HG03575 (cell line): ENCODE measurements at regions not wholly inside any gene's neighbourhood (a gene's known extent, or its start where the extent isn't known, plus 50 kb on each side); places are given as distances from the start of the nearest gene placed in this dataset.
"Not testable (repeated sequence)": the region's sequence is repeated elsewhere in the genome, so short reads cannot be mapped to it uniquely, and the experiment has no call there.

Experiments
- ATAC-seq: cut with Tn5 transposase; IDR thresholded peaks from one replicate; pipeline ENCODE4 v1.9.1; 2021; ENCODE audit not compliant: unreplicated experiment, insufficient number of reproducible peaks, low FRiP score; ENCODE audit errors: extremely low read depth

- no peak for ATAC-seq
These were observed 53.7 kb upstream of the OTOGL start for GRCh38 chr12:80045594-80045993.

- no peak for ATAC-seq
These were observed 54.7 kb upstream of the OTOGL start for GRCh38 chr12:80044694-80045046.

GRCh38 chr12:80041692-80042091 lies 57.6 kb upstream of the OTOGL start:
- no peak for ATAC-seq

DNA sequence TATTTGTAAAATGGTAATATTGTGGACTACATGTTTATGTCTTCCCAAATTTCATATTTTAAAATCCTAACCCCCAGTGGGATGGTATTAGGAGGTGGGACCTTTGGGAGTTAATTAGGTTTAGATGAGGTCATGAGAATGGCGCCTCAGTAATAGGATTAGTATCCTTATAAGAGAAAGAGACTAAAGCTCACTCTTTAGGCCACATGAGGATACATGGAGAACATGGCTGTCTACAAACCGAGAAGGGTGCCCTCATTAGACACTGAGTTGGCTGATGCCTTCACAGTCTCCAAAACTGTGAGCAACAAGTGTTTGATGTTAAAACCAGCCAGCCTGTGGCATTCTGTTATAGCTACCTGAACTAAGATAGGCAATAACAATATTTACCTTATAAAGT lies 58.3 kb upstream of the OTOGL start:
- ATAC-seq, result no peak

DNA sequence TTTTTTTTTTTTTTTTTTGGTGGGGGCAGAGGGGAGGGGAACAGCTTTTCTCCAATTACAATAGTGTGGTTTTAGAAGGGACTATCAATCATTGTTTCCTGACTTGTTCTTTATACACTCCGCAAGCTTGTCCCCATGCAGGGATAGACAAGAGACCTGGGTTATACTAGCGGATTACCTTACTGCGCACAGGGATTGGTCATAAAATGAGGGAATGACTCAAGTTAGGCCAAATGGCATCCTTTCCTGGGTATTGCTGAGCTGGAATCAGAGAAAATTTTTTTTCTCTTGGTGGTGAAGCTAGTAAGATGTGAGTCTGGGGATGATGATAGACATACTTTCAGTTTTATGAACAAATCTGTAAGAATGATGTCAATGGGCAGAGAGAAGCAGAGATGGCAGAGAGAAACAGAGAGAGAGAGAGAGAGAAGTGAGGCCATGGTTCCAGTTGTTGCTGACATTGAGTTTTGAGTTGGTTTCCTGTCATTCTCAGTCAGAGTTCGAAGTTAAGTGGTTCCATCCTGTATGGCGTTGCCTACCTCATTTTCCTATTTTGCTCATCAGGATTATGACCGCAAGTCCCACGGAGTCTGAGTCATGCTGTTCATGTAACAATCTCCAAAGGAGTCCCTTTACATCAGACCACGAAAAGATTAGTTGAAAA lies 59.1 kb upstream of the OTOGL start:
- no peak for ATAC-seq

DNA sequence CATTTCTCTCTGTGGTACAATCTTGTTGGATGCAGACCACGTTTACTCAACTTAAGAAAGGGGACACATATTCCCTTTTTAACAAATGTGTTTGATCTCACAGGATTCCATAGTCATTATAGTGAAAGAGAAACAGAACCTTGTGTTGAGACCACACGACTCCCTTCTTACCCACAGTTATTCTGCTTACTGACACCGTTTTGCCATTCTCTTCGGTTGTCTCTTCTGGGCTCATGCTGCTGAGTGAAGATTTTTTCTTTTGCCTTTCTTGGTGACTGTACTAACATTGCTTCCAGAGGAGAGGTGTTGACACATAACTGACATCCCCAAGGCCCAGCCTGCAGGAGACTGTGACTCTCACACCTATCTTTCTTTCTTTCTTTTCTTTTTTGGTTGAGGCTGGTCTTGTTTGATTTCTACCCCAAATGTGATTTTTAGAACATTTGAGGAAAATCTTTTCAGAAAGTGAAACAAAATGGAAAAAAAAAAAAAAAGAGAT lies 61.2 kb upstream of the OTOGL start:
- no peak for ATAC-seq

DNA sequence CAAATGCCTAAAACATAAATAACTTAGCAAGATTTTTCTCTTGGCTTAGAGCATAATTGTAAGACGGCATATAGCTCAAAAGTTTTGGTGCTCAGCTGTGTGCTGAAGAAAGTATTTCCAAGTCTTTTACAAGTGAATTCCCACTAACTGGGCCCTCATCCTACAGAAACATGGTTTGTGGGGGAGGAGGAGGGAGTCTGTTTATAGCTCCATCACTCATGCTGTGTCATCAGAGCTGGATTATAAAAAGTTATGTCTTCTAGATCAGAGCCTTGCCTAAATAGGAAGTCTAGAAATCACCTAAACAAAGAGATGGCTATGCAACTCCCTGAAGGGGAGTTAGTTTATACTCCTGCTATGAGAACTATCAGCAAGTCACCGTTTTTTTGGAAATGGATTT lies 65.9 kb upstream of the OTOGL start:
- ATAC-seq, result no peak

GRCh38 chr12:80032946-80033345 lies 66.4 kb upstream of the OTOGL start:
- no peak for ATAC-seq

DNA sequence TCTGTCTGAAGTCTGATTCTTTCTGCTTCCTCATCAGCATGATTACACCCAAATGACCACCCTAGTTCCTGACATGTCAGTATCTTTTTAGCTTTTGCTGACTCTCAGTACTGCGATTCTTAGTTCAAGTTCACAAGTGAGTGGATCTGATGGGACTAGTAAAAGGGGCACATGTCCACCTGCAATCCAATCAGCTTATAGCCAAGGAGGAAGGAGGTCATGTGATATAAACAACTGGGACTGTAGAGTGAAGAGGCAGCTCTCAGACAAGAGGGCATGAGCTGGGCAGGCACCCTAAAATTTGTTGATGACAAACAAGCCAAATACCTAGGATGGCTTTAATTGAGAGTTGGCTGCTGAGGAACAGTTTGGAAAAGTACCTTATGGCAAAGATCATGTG lies 68.1 kb upstream of the OTOGL start:
- ATAC-seq, result no peak

- ATAC-seq, result no peak
These were observed 73.7 kb upstream of the OTOGL start for GRCh38 chr12:80025638-80026037.

- no peak for ATAC-seq
These were observed 79.6 kb upstream of the OTOGL start for GRCh38 chr12:80019691-80020090.

- no peak for ATAC-seq
These were observed 81.2 kb upstream of the OTOGL start for GRCh38 chr12:80018119-80018518.

DNA sequence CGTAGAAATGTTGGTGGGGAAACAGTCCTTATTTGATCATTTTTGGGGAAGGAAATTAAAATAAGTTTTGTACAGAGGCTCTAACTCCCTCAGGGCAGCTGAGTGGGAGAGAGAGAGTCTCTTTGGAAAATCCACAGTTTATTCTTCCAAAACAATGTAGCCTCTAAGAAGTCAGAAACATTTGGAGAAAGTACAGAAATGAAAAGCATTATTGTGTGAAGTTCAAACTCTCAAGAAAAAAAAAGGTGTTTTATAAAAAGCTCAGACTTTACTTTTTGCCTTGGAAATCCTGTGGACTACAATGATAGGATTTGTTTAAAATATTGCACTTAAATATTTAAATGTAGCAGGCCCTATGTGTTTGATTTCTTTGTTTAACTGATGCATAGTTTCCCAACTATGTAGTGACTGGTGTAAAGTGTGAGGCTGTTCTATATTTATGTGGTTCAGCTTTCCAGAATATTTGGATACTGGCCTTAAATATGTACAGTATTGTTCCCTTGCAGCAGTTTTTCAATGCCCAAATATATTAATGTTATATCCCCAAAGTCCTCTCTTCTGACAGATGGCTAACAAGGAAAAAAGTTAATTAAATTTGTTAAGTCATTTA lies 82.0 kb upstream of the OTOGL start:
- ATAC-seq, result no peak

GRCh38 chr12:80016684-80017083 lies 81.8 kb upstream of the PPP1R12A start:
- no peak for ATAC-seq

DNA sequence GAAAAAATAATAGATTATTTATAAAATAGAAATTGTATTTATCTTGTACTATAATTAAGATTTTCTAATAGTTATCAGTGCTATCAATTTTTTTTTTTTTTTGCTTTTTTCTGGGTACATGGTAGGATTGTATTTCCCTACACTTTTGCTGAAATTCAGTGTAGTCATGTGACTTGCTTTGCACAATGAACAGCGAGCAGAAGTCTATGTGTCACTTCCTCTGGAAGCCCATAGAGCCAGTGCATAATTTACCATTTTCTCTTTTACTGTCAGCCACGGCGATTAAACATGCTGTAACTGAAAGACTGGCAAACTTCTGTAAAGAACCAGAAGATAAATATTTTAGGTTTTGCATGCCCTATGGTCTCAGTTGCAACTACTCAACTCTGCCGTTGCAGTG lies 80.8 kb upstream of the PPP1R12A start:
- ATAC-seq, result no peak

DNA sequence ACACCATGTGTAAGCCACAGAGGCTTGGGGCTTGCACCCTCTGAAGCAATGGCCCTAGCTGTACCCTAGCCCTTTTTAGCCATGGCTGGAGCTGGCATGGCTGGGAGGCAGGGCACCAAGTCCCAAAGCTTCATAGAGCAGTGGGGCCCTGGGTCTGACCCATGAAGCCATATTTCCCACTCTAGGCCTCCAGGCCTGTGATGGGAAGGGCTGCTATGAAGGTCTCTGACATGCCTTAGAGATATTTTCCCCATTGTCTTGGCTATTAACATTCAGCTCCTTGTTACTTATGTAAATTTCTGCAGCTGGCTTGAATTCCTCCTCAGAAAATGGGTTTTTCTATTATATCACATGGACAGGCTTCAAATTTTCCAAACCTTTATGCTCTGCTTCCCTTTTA lies 68.8 kb upstream of the PPP1R12A start:
- ATAC-seq, result not testable (repeated sequence)

- no peak for ATAC-seq
These were observed 66.7 kb upstream of the PPP1R12A start for GRCh38 chr12:80001562-80001961.

GRCh38 chr12:80000831-80001230 lies 65.9 kb upstream of the PPP1R12A start:
- ATAC-seq, result no peak

DNA sequence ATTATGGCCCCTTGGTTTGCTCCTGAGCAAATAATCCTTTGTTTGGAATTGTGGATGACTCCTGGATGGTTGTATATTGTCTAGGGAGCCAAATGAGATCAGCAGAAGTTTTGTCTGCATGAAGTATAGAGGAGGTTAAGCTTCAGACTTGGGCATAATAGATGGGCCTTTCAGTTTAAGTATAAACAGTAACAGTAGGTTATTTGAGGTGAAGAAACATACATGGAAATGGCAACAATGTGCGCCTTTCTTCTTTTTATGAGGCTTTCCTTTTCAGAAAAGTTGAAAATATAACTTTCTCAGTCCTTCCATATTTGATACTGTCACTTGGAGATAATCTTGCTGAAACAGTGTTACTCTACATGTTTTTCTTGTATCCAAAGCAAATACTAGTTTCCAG lies 63.7 kb upstream of the PPP1R12A start:
- ATAC-seq, result no peak

GRCh38 chr12:79997096-79997791 lies 62.3 kb upstream of the PPP1R12A start:
- ATAC-seq, result peak; percentile 99
